NCI-H1417 (cell line): ENCODE measurements at regions not wholly inside any gene's neighbourhood (a gene's known extent, or its start where the extent isn't known, plus 50 kb on each side); places are given as distances from the start of the nearest gene placed in this dataset.

Experiments
- DNase-seq, 3 experiments: peaks; one replicate each; lab custom pipeline; 2025; lab: John Stamatoyannopoulos, UW

DNA sequence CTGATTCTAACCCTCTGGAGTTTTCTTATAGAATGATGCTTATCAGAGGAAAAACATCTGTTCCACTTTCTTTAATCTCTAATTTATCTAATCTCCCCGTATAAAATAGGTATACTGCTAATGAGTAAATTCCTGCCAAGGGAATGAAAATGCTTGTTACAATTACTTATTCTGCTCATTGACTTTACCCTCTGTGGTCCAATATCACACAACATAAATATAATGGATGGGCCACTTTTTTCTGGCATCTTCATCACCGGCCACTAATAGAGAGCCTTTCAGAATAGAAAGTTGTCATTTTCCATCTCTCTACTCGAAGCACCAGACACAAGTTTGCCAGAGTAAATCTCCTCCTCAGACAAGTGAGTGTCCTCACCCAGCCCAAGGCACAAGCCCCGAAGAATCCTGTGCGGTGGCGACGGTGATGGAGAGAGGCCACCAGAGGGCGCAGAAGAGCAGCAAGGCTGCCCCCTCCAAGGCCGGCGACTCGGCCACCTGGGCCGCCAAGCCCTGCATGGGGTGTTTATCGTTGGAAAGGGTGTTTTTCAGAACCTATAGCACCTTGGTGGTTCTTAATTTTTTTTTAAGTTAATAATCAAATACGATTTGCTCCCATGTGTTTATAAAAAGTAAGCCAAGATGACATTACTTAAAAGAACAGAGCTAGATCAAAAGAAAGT lies 212.9 kb upstream of the ARID1B start:
- peak; percentile 36 to 82 (median 76) for DNase-seq

DNA sequence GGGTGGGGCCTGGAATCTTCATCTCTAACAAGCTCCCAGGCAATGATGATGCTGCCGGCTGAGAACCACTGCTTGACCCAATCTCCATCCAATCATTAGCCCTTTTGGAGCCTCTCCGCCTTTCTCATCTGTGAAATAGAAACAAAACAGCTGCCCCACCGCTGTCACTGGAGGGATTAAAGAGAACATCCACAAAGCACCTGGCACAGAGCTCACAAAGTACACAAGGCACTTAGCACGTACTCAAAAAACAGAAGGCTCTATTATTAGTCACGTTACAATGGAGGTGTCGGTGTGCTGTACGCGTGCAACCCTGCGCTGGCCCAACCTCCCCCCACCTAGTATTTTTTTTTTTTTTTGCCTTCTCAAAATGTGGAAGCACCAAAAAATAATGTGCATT lies 213.5 kb upstream of the ARID1B start:
- peak; percentile 84 to 98 (median 85) for DNase-seq

- no peak for DNase-seq
Observed at GRCh38 chr6:156562636-156563035, 214.5 kb upstream of the ARID1B start.

- no peak for DNase-seq
Observed at GRCh38 chr6:156562019-156562418, 215.2 kb upstream of the ARID1B start.

- peak in 1 of 3 experiments; percentile 24 for DNase-seq
Observed at GRCh38 chr6:156560476-156560875, 216.7 kb upstream of the ARID1B start.

GRCh38 chr6:156559162-156559690 lies 218.0 kb upstream of the ARID1B start:
- no peak for DNase-seq

DNA sequence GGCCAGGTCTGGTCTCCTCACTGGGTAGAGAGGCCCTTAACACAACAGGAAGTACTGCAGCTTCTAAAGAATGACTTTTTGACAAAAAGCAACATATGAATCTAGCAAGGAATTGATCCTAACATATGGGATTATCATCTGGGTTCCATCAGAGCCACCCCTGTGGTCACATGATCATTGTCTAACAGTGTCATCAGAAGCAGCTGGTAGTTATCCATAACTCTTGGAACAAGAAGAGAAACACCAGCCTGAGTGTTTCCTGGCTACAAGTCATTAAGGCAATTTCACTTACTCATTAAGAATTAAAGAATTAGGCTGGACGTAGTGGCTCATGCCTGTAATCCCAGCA lies 219.3 kb upstream of the ARID1B start:
- DNase-seq = no peak

- DNase-seq = peak; percentile 37 to 100 (median 96)
Observed at GRCh38 chr6:156557251-156557910, 219.8 kb upstream of the ARID1B start.

GRCh38 chr6:156556811-156557210 lies 220.4 kb upstream of the ARID1B start:
- no peak for DNase-seq

DNA sequence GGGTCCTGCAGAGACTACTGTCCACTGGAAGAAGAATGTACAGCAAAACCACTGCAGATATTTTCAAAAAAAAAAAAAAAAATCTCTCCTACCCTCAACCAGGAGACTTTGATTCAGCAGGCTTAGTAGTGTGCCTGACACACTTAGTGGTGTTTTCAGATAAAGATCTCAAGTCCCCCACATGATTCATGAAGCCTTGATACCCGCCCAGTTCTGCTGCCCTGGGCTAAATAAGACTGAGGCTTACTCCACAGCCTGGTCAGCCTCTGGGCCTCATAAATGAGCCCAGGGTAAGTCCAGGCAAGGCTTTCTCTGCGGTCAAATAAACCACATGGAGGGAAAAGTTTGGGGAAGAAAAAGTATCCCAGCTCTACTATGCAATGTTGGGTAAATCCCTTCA lies 222.1 kb upstream of the ARID1B start:
- no peak for DNase-seq

- no peak for DNase-seq
Observed at GRCh38 chr6:156554160-156554559, 223.0 kb upstream of the ARID1B start.

- DNase-seq = no peak
Observed at GRCh38 chr6:156552849-156553248, 224.3 kb upstream of the ARID1B start.

- no peak for DNase-seq
Observed at GRCh38 chr6:156550949-156551348, 226.2 kb upstream of the ARID1B start.

GRCh38 chr6:156545931-156546330 lies 231.2 kb upstream of the ARID1B start:
- DNase-seq = no peak

GRCh38 chr6:156545021-156545420 lies 232.2 kb upstream of the ARID1B start:
- DNase-seq = no peak

GRCh38 chr6:156544046-156544445 lies 233.1 kb upstream of the ARID1B start:
- no peak for DNase-seq

GRCh38 chr6:156543431-156543830 lies 233.7 kb upstream of the ARID1B start:
- DNase-seq = no peak

DNA sequence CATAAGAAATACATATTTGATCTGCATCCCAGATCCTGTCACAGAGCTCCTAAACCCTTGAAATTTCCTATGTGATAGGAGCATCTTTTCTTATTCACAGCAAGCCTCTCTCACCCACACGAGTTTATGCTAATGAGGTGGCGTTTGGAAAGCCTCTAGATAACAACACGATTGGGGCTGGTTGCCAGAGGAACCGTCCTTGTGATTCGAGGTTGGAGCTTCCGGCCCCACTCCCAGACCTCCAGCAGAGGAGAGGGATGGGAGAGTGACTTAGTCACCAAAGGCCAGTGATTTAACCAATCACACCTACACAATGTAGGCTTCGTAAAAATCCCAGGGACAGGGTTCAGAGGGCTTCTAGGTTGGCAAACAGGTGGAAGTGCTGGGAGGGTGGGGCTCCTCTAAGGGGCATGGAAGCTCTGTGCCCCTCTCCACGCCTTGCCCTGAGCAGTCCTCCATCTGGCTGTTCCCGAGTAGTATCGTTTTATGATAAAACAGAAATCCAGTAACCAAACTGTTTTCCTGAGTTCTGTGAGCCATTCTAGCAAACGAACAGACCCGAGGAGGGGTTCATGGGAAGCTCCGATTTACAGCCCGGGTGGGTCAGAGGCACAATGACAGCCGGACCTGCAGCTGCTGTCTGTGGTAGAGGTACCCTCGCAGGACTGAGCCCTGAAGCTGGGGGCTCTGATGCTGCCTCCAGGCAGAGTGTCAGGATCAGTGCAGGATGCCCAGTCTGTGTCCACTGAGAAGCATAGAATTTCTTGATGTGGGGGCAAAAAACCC lies 238.1 kb upstream of the ARID1B start:
- DNase-seq = peak in 1 of 3 experiments; percentile 11

GRCh38 chr6:156534594-156534993 lies 242.6 kb upstream of the ARID1B start:
- no peak for DNase-seq

DNA sequence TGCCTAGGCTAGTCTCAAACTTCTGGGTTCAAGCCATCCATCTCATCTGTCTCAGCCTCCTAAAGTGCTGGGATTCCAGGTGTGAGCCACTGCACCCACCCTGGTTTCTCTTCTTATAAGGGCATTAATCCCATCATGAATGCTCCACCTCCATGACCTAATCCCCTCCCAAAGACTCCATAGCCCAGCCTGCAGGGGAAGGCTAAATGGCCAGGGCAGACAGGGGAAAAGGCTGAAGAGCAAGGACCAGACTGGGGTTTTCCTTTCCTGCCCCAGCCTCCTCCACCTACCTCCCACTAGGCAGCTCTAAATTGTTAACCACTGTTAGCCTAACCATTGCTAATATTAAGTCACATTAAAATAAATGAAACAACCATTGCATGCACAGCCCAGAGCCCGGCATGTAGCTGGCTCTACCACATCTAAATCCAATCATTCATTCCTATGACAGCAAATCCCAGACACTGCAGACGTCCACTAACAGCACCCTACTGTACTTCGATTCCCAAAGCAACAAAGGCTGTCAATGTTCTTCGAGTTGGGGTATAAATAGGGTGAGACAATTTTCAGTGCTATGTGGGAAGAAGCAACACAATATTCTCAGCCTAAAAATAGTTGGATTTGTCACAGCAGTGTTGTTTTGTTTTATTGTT lies 243.2 kb upstream of the ARID1B start:
- no peak for DNase-seq

- no peak for DNase-seq
Observed at GRCh38 chr6:156526081-156526480, 251.1 kb upstream of the ARID1B start.

DNA sequence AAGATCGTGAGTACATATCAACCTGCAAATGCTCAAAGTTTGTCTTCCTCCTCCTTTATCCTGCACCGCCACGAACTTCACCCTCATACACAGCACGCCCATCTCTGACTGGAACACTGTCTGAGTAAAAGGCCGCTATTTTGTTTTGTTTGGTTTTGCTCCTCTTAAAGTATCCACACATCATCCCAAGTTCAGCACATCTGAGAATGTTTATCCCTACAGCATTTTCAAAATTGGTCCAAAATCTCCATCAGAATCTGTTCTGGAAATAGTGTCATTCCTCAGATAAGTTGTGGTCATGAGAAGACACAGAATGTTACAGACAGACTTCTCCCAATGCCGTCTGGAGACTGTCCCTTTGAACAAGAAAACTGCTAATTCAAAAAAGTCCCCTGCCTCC lies 251.6 kb upstream of the ARID1B start:
- no peak for DNase-seq
